Neural crest cell (in vitro differentiated cells): ENCODE measurements at regions not wholly inside any gene's neighbourhood (a gene's known extent, or its start where the extent isn't known, plus 50 kb on each side); places are given as distances from the start of the nearest gene placed in this dataset.

Source experiments
- DNase-seq: peaks from one replicate; pipeline ENCODE4 v3.0.0; 2021; ENCODE audit warnings: low read depth, mixed read lengths, low spot score
- H3K27ac Mint-ChIP-seq: one replicate; pipeline ENCODE4 v1.8.0; 2021; ENCODE audit warnings: mild to moderate bottlenecking, mixed read lengths; ENCODE audit not compliant: unreplicated experiment
- H3K27me3 Mint-ChIP-seq: 2 replicates; pipeline ENCODE4 v1.8.0; 2021; ENCODE audit warnings: low read depth, mild to moderate bottlenecking, mixed read lengths
- H3K36me3 Mint-ChIP-seq: 2 replicates; pipeline ENCODE4 v1.8.0; 2021; ENCODE audit warnings: low read depth, mild to moderate bottlenecking, mixed read lengths
- H3K4me1 Mint-ChIP-seq: 2 replicates; pipeline ENCODE4 v1.8.0; 2021; ENCODE audit warnings: mixed read lengths
- H3K4me3 Mint-ChIP-seq: one replicate; pipeline ENCODE4 v1.8.0; 2021; ENCODE audit warnings: mild to moderate bottlenecking, mixed read lengths
- H3K9me3 Mint-ChIP-seq: 2 replicates; pipeline ENCODE4 v1.8.0; 2021; ENCODE audit warnings: mixed read lengths
- TF ChIP-seq, protein P1 (sequence below): fragments of 200-600 bp; sonication (generic); conservative IDR thresholded peaks from 2 replicates; pipeline ENCODE4 v1.5.0; 2021; ENCODE audit warnings: antibody characterized with exemption, mild to moderate bottlenecking

- no peaks in the 10 kb centered on the region for H3K9me3 Mint-ChIP-seq
Measured at GRCh38 chr5:105903069-105903468, 1767.7 kb downstream of the EFNA5 start.

DNA sequence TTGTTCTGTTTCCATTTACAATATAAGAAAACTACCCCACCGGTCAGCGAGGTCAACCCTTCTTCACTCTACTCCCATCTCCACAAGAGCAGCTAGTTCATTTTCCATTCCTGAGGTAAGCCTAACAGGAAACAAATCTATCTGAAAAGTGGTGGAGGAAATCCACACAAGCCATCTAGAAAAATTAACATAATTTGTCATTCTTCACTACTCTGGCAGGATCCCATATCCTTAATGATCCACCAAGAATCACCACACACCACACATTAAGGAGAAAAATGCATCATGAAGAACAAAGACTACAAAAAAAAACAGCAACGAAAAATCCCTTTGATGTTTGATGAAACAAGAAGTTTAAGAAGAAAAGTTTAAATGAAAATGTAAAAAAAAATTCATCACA, 1771.0 kb downstream of the EFNA5 start:
- H3K27ac Mint-ChIP-seq: no peak overlapping the region
- H3K36me3 Mint-ChIP-seq: no peaks in the 10 kb centered on the region

More at GRCh38 chr5:105903069-105903468, 1767.7 kb downstream of the EFNA5 start:
- Mint-ChIP-seq H3K27me3 (no peaks in the 10 kb centered on the region), H3K27ac (no peak overlapping the region), H3K4me1 (peaks cover 1% of the 10 kb centered on the region), H3K4me3 (no peak overlapping the region), H3K36me3 (no peaks in the 10 kb centered on the region)
- TF ChIP-seq, protein P1, sequence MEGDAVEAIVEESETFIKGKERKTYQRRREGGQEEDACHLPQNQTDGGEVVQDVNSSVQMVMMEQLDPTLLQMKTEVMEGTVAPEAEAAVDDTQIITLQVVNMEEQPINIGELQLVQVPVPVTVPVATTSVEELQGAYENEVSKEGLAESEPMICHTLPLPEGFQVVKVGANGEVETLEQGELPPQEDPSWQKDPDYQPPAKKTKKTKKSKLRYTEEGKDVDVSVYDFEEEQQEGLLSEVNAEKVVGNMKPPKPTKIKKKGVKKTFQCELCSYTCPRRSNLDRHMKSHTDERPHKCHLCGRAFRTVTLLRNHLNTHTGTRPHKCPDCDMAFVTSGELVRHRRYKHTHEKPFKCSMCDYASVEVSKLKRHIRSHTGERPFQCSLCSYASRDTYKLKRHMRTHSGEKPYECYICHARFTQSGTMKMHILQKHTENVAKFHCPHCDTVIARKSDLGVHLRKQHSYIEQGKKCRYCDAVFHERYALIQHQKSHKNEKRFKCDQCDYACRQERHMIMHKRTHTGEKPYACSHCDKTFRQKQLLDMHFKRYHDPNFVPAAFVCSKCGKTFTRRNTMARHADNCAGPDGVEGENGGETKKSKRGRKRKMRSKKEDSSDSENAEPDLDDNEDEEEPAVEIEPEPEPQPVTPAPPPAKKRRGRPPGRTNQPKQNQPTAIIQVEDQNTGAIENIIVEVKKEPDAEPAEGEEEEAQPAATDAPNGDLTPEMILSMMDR: no peak
- DNase-seq: no peak

DNA sequence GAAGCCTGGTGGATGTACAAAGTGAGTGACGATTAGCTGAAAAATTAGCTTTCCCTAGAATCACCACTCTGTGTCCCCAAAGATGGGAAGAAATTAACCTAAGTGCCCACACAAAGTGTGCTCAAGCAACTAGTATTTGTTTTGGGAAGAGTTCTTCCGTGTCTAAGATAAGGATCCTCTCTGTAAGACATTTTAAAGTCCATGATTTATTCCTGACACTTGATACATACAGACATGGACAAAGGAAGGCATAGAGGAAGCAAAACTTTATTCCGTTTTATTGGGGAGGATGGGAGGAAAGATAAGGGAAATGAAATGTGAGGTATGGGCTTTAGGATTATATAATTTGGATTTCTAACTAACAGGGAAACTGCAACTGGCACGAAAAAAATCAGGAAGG, 1772.6 kb downstream of the EFNA5 start:
- no peak for DNase-seq
- H3K27ac Mint-ChIP-seq: no peak overlapping the region
- no peaks in the 10 kb centered on the region for H3K36me3 Mint-ChIP-seq
- H3K27me3 Mint-ChIP-seq: no peaks in the 10 kb centered on the region
- no peak overlapping the region for H3K4me3 Mint-ChIP-seq
- no peaks in the 10 kb centered on the region for H3K9me3 Mint-ChIP-seq
- TF ChIP-seq, protein P1: no peak
- peaks cover 12% of the 10 kb centered on the region for H3K4me1 Mint-ChIP-seq

More for the DNA sequence above, 1771.0 kb downstream of the EFNA5 start:
- H3K9me3 Mint-ChIP-seq: no peaks in the 10 kb centered on the region
- no peaks in the 10 kb centered on the region for H3K27me3 Mint-ChIP-seq
- TF ChIP-seq, protein P1: no peak
- peaks cover 12% of the 10 kb centered on the region for H3K4me1 Mint-ChIP-seq
- no peak overlapping the region for H3K4me3 Mint-ChIP-seq
- DNase-seq: no peak

GRCh38 chr5:105885266-105885665, 1785.5 kb downstream of the EFNA5 start:
- H3K36me3 Mint-ChIP-seq: no peaks in the 10 kb centered on the region
- TF ChIP-seq, protein P1: no peak
- no peak for DNase-seq
- H3K9me3 Mint-ChIP-seq: peaks cover 3% of the 10 kb centered on the region
- no peaks in the 10 kb centered on the region for H3K27me3 Mint-ChIP-seq
- no peaks in the 10 kb centered on the region for H3K4me1 Mint-ChIP-seq
- H3K4me3 Mint-ChIP-seq: no peak overlapping the region
- H3K27ac Mint-ChIP-seq: no peak overlapping the region

GRCh38 chr5:105882956-105883481, 1787.7 kb downstream of the EFNA5 start:
- no peak overlapping the region for H3K27ac Mint-ChIP-seq
- DNase-seq: no peak
- H3K27me3 Mint-ChIP-seq: no peaks in the 10 kb centered on the region
- TF ChIP-seq, protein P1: no peak
- no peaks in the 10 kb centered on the region for H3K4me1 Mint-ChIP-seq
- no peaks in the 10 kb centered on the region for H3K36me3 Mint-ChIP-seq
- no peak overlapping the region for H3K4me3 Mint-ChIP-seq
- H3K9me3 Mint-ChIP-seq: peaks cover 3% of the 10 kb centered on the region
